HTR-8/SVneo (cell line): ENCODE measurements at regions not wholly inside any gene's neighbourhood (a gene's known extent, or its start where the extent isn't known, plus 50 kb on each side); places are given as distances from the start of the nearest gene placed in this dataset.
"Not testable (repeated sequence)": the region's sequence is repeated elsewhere in the genome, so short reads cannot be mapped to it uniquely, and the experiment has no call there.

ENCODE experiments used
- DNase-seq: peaks from one replicate; pipeline ENCODE4 v3.0.0; 2011; ENCODE audit warnings: low spot score, mixed read lengths; ENCODE audit not compliant: insufficient read length
- FAIRE-seq: peaks from 2 replicates; lab custom pipeline; 2011; peaks lifted over from hg19 to GRCh38; lab: Jason Lieb, UNC

DNA sequence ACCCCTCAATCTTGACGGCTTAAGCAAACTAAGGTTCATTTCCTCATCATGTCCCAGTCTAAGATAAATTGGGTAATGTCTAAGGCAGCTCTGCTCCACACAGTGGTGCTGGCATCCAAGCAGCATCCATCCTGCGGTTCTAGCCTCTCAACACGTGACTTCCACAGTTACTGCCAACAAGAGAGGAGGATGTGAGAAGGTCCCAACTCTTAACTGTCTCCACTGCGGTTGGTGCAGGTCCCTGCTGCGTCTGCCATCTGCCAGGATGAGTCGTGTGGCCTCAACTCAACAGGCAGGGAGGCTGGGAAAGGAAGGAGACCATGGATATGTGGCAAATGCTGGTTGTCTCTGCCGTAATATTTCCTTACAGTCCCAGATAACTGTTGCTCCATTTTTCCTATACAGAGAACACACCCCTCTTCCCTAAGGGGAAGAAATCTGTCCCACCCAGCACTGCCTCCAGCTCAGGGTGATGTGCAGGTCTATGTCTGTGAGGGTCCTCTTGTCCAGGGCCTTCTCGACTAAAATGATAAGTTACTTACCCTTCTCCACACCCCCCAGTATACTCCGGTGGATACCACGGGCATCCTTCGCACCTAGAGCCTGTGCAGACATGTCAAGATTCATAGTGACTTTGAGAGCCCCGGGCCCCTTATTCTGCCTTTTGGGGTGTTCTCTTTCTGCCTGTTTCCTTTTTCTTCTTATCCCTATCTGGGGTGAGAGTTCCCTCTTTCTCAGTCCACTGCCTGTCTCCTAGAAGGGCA lies 64.7 kb downstream of the KCNJ18 start:
- DNase-seq, result no peak
- FAIRE-seq, result no peak

DNA sequence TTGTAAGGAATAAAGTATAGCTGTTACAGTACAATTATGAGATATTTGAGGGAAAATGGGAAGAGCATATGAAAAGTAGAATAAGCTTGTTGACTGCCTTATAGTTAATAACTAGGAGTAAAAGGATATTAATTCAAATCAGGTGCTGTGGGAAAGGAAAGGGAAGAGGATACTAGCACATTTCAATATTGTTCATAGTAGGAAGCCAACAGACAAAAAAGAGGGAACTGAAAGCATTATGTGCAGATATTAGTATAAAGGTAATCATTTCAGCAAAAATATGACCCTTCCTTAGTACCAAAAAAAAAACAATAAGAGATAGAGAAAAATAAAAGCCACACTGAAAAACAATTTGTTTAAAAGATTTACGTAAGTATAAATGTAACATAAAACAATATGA lies 67.3 kb downstream of the KCNJ18 start:
- not testable (repeated sequence) for FAIRE-seq, DNase-seq

DNA sequence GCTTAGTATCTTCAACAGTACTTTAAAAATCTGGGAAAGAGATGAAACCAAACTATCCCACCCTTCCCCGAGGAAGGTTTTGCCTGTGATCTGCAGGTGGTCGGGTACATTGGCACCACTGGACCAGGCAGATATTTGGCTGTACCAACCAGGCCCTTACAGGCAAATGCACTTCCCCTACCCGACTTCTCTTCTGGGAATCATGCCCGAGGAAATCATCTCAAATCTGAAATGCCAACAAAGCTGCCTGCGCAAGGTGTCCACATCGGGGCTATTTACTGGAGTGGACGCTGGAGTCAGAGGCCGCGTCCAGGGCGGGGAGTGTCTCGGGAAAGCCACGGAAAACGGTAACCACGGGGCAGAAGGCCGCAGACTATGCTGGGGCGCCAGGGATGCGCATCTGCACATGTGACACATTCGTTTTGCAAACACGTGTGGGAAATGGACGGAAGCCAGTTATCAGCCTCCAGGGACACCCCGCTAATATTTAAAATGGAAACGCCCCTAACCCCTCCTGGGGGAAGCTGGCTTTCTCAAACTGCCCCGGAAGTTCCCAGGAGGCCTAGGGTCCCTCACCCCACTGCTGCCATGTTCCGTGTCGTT lies 71.5 kb downstream of the KCNJ18 start:
- not testable (repeated sequence) for DNase-seq, FAIRE-seq

- DNase-seq, FAIRE-seq: not testable (repeated sequence)
These were observed 73.4 kb downstream of the KCNJ18 start for GRCh38 chr17:21765651-21766290.

DNA sequence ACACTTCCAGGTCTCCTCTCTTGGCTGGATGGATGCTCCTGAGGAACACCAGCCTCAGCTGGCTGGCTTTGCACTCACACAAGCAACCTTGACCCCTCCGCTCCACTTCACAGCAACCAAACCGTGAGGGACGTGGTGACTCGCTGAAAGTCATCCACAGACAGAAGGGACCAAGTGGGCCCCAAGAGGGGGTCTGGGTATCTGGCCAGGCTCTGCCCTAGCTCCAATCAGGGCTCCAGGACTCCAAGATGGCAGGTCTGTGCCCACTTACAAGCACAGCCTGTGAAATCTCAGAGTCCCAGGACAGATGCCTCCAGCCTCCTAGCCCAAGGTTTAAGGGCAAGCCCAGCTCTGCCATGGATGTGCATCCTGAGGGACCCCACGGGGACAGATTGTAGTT lies 74.2 kb downstream of the KCNJ18 start:
- not testable (repeated sequence) for FAIRE-seq, DNase-seq

DNA sequence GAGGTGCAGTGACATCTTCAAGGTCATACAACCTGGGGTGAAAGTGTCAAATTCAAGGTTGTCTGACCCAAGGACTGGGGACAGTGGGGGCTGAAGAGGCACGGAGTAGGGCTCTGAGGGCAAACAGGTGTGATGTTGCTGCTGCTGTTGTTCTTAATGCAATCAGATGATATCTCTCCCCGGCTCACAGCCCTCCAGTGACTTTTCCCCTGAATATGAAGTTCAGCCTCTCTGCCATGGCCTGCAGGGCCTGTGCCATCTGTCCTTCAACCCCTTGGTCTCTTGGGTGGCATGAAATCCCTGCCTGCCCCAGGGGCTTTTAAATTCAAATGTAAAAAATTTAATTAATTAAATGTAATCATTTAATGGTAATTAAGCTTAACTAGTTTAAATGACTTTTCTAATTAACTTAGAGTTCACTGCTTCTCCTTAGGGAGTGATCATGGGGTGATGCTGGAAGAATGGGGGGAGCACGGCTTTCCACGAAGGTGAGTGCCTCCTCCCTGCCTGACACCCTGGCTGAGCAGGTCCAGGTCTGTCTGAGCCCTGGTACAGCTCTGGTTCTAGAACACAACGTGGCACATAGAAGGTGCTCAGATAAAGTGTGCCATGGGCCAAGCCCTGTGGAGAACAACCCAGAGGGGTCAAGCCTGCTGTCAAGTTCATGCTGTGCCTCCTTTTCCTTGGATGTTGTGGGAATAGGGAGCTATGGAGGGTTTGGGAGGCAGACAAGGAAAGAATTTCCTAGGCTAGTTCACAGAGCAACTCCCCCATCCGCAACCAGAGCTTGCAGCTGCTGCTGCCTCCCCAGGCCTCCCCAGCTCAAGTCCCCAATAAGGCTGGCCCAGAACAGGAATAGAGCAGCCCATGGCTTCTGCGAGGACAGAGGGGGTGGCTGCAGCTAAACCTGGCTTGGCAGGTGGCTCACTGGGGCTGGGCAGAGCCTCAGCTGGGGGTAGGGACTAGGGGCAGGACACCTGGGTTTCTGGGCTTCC lies 75.1 kb downstream of the KCNJ18 start:
- not testable (repeated sequence) for FAIRE-seq, DNase-seq

DNA sequence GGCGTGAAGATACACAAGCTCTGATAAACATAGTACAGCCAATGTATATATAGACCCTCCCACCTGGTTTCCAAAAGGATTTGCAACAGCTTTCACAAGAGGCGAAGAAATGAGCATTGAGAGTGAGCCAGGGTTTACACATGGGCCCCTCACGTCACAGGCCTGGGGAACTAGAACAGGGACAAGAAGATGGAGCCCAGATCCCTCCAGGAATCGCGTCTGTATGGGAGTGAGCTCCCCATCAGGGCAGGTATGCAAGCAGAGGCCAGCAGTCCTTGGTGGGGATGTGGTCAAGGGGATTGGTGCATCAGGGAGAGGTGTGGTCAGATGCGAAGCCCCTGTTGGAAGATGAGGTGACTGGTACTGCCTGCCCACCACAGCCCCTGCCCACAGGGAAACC lies 75.9 kb downstream of the KCNJ18 start:
- FAIRE-seq, DNase-seq: not testable (repeated sequence)

- FAIRE-seq, DNase-seq: not testable (repeated sequence)
These were observed 76.6 kb downstream of the KCNJ18 start for GRCh38 chr17:21768729-21769462.

DNA sequence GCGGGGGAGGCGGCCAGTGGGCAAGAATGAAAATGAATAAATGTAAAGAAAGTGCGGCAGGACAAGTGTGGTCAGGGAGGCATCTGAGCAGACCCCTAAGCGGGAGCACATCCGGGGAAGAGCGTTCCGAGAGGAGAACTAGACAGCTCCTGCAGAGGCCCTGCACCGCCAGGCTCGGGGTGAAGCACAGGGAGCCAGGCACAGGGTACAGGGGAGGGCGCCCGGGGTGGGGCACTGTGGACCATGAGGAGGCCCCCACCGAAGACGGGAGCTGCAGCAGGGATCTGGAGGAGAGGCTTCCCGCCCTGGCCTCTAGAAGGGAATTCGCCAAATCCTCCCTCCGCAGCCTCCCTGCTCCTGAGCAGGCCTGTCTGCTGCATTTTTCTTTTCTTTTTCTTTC lies 77.5 kb downstream of the KCNJ18 start:
- not testable (repeated sequence) for DNase-seq, FAIRE-seq

GRCh38 chr17:21770466-21771446 lies 78.4 kb downstream of the KCNJ18 start:
- not testable (repeated sequence) for FAIRE-seq, DNase-seq

- DNase-seq (no peak), FAIRE-seq (no peak)
These were observed 80.0 kb downstream of the KCNJ18 start for GRCh38 chr17:21772321-21772720.

DNA sequence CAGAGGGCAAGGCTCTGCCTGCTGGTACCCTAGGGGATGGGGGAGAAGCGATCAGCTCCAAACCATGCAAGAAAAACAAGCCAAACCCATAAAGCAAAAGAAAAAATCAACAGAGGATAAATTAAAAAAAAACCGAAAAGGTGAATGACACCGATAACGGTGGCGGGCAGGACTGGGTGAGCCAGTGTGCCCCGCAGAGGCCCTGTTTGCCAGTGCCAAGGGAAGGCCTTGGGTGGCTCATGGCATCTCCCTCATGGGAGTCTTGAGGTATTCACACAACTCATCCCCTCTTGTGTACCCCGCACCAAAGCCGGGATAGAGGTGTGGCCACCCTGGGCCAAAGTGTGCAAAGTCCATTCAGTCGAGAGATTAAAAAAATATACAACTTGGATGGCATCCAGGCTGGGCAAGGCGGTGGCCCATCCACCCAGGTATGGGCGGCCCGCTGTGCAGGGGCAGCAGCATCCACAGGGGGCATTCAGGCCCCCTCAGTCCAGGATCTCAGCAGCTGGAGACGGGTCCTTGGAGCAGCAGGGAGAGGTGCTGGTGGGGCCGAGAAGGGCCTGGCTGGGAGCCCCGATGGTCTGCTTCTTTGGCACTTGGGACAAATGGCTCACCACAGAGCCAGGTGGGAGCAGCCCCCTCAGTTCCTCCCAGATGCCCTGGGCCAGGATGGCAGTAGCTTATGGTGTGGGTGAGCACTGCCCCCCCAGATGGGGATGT lies 80.8 kb downstream of the KCNJ18 start:
- FAIRE-seq, DNase-seq: not testable (repeated sequence)

- no peak for FAIRE-seq
These were observed 81.9 kb downstream of the KCNJ18 start for GRCh38 chr17:21774263-21774662.

GRCh38 chr17:21775566-21775965 lies 83.2 kb downstream of the KCNJ18 start:
- not testable (repeated sequence) for DNase-seq, FAIRE-seq

More at GRCh38 chr17:21774263-21774662, 81.9 kb downstream of the KCNJ18 start:
- no peak for DNase-seq

GRCh38 chr17:21776921-21777320 lies 84.6 kb downstream of the KCNJ18 start:
- FAIRE-seq, DNase-seq: not testable (repeated sequence)

- not testable (repeated sequence) for DNase-seq, FAIRE-seq
These were observed 86.5 kb downstream of the KCNJ18 start for GRCh38 chr17:21778866-21779265.

DNA sequence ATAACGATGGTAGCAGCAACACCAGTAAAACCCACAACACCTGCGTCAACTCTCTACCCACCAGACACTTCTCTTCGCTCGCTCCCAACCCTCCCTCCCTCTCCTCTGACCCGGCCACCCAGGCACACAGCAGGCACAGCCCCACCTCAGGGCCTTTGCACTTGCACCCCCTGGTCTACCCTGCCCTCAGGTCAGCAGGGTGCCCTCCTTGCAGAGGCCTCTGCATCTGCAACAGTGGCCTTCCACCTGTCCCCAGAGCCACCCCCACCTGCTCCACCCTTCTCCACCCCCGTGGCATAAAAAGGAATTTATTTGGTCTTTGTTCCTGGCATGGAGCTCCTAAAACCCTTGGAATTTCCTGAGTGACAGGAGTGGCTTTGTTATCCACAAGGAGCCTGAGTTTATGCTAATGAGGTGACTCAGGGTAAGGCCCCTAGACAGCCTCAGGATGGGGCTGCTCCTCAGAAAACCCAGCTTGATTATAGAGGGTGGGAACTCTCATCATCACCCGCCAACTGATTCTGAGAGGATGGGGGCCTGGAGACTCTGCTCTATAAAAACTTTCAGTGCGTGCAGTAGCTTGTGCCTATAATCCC lies 88.1 kb downstream of the KCNJ18 start:
- not testable (repeated sequence) for FAIRE-seq, DNase-seq
